Fibroblast of the aortic adventitia (primary cell): ENCODE measurements at regions not wholly inside any gene's neighbourhood (a gene's known extent, or its start where the extent isn't known, plus 50 kb on each side); places are given as distances from the start of the nearest gene placed in this dataset.

ENCODE experiments used
- DNase-seq: peaks from one replicate; pipeline ENCODE4 v3.0.0-alpha.2; 2010; ENCODE audit warnings: low read depth
- H3K4me3 ChIP-seq: 2 replicates; pipeline ENCODE4 v1.5.1; 2011; ENCODE audit warnings: low read depth, mild to moderate bottlenecking, control low read depth, low read length, moderate library complexity
- CTCF ChIP-seq: IDR thresholded peaks from 2 replicates; pipeline ENCODE4 v1.5.1; 2011; ENCODE audit warnings: mild to moderate bottlenecking, low read length, control low read depth, inconsistent platforms; ENCODE audit not compliant: insufficient read depth

DNA sequence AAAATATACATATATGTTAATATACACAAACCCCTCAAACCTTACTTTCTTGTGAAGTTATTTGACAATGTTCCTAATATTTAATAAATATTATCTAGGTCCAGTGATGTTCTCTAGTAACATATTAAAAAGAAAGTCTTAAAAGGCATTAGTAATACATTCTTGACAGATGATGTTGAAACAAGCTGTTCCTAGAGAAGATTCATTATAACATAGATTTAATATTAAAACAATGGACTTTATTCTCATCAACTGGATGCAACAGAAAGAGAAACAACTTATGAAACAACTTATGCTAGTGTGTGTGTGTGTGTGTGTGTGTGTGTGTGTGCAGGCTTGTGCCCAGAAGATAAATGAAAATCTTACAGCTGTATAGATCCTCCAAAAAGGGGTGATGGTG, 68.5 kb upstream of the PLXNA2 start:
- no peak for TF ChIP-seq CTCF
- no peak overlapping the region for H3K4me3 ChIP-seq
- DNase-seq: no peak

- no peak for DNase-seq
- TF ChIP-seq CTCF: no peak
- H3K4me3 ChIP-seq: no peak overlapping the region
Observed at GRCh38 chr1:208314431-208314830, 70.2 kb upstream of the PLXNA2 start.

- no peak for DNase-seq
- H3K4me3 ChIP-seq: no peak overlapping the region
- TF ChIP-seq CTCF: no peak
Observed at GRCh38 chr1:208318150-208318734, 74.1 kb upstream of the PLXNA2 start.

- no peak overlapping the region for H3K4me3 ChIP-seq
- no peak for TF ChIP-seq CTCF
- no peak for DNase-seq
Observed at GRCh38 chr1:208324005-208324404, 79.8 kb upstream of the PLXNA2 start.

GRCh38 chr1:208326033-208326432, 81.8 kb upstream of the PLXNA2 start:
- no peak for TF ChIP-seq CTCF
- no peak overlapping the region for H3K4me3 ChIP-seq
- DNase-seq: no peak

DNA sequence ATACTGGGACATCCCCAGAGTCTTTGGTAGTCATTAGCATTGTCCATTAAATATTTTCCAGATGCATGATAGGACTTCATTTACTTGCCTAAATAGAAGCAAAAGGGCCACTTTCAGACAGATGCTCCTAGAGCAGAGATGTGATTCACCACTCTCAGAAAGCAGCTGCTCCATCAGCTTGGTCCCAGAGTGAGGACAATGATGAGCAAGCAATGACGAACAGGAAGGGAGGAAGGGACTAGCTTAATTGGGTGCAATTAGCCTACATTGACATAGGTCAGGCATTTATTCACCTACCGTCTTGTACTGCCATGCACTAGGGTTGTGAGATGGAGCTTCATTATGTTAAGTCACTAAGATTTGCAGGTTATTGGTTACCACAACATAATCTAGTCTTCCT, 85.1 kb upstream of the PLXNA2 start:
- no peak for DNase-seq
- H3K4me3 ChIP-seq: no peak overlapping the region
- TF ChIP-seq CTCF: no peak
